Gastroesophageal sphincter (tissue), 4 donors: ENCODE measurements at regions not wholly inside any gene's neighbourhood (a gene's known extent, or its start where the extent isn't known, plus 50 kb on each side); places are given as distances from the start of the nearest gene placed in this dataset.

Experiments
- ATAC-seq: fragments of 150-250 bp; one replicate; pipeline ENCODE4 v1.9.1; 2016; ENCODE audit warnings: mild to moderate bottlenecking, moderate library complexity
- H3K27ac ChIP-seq, 4 donors: fragments of 200-600 bp; sonication (generic) in 3 of 4; 1 replicate in 3 of 4; 2 replicates in 1 of 4; pipeline ENCODE4 v1.5.1; 2016 to 2019
- H3K27me3 ChIP-seq: fragments of 200-600 bp; sonication (generic); one replicate; pipeline ENCODE4 v1.5.1; 2019
- H3K36me3 ChIP-seq, 2 donors: fragments of 200-600 bp; sonication (generic); one replicate each; pipeline ENCODE4 v1.5.1; 2019; ENCODE audit warnings: control low read depth in 1 of 2
- H3K4me1 ChIP-seq, 3 donors: fragments of 200-600 bp; sonication (generic); 1 replicate in 2 of 3; 2 replicates in 1 of 3; pipeline ENCODE4 v1.5.1; 2016 to 2019; ENCODE audit warnings: control low read depth in 2 of 3
- H3K4me3 ChIP-seq, 2 donors: fragments of 200-600 bp; sonication (generic); one replicate each; pipeline ENCODE4 v1.5.1; 2019; ENCODE audit warnings: mild to moderate bottlenecking in 1 of 2, moderate library complexity in 1 of 2
- H3K9me3 ChIP-seq, 3 donors: fragments of 200-600 bp; sonication (generic); one replicate each; pipeline ENCODE4 v1.5.1; 2017 to 2019; ENCODE audit warnings: control low read depth in 2 of 3
- EP300 ChIP-seq: sonication (generic); formaldehyde crosslinking; IDR thresholded peaks from one replicate; pipeline ENCODE4 v1.6.1; 2017; ENCODE audit warnings: antibody characterized with exemption, mild to moderate bottlenecking
- POLR2A ChIP-seq, 2 donors: fragments of 450-650 bp; IDR thresholded peaks; one replicate each; pipeline ENCODE4 v1.6.1; 2017; ENCODE audit warnings: antibody characterized with exemption in 2 of 2, mild to moderate bottlenecking in 2 of 2, moderate library complexity in 1 of 2
- POLR2AphosphoS5 ChIP-seq: sonication (generic); formaldehyde crosslinking; IDR thresholded peaks from one replicate; pipeline ENCODE4 v1.6.1; 2017; ENCODE audit warnings: antibody characterized with exemption
- WGBS, 2 donors: methylation state at CpG; one replicate each; pipeline ENCODE4 v1.1.5; 2018; ENCODE audit warnings: low coverage in 1 of 2; 5-methylcytosine and 5-hydroxymethylcytosine counted together
- TF ChIP-seq, protein P1 (sequence below), 4 experiments: fragments of 200-600 bp in 2 of 4; fragments of 450-650 bp in 2 of 4; sonication (generic) in 1 of 4; IDR thresholded peaks; one replicate each; pipeline ENCODE4 v1.5.1; 2017 to 2019; ENCODE audit warnings: antibody characterized with exemption in 4 of 4, mild to moderate bottlenecking in 2 of 4, moderate library complexity in 2 of 4

DNA sequence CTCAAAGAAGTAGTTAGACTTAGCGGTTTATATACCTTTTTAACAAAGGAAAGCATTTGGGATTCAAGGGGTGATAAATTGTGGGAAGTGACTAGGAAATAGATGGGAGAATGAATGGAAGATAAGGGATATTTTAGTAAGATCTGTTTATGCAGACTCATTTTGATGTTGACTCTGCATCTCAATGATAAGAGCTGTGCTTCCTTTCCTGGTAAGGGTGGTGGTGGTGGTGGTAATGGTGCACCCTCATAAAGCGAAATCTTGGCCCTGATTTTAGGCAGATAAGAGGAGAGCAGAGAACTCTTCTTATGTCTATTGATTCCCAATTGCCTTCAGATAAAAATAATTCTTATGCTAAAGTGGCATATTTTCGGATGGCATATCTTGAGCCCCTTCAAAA lies 197.1 kb downstream of the SPRY1 start:
- no peaks in the 10 kb centered on the region for H3K9me3 ChIP-seq
- peaks cover 0 to 6% (median 0%) of the 10 kb centered on the region in 3 donors for H3K4me1 ChIP-seq
- H3K27me3 ChIP-seq, result no peaks in the 10 kb centered on the region
- no peak for ATAC-seq
- H3K36me3 ChIP-seq, result no peaks in the 10 kb centered on the region
- no peak overlapping the region for H3K27ac ChIP-seq
- H3K4me3 ChIP-seq, result no peak overlapping the region
- 89 to 95% methylated on average over 3 of the region's 3 CpGs for WGBS, 2 donors
- TF ChIP-seq, protein P1, sequence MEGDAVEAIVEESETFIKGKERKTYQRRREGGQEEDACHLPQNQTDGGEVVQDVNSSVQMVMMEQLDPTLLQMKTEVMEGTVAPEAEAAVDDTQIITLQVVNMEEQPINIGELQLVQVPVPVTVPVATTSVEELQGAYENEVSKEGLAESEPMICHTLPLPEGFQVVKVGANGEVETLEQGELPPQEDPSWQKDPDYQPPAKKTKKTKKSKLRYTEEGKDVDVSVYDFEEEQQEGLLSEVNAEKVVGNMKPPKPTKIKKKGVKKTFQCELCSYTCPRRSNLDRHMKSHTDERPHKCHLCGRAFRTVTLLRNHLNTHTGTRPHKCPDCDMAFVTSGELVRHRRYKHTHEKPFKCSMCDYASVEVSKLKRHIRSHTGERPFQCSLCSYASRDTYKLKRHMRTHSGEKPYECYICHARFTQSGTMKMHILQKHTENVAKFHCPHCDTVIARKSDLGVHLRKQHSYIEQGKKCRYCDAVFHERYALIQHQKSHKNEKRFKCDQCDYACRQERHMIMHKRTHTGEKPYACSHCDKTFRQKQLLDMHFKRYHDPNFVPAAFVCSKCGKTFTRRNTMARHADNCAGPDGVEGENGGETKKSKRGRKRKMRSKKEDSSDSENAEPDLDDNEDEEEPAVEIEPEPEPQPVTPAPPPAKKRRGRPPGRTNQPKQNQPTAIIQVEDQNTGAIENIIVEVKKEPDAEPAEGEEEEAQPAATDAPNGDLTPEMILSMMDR (IDR thresholded peaks at IDR 0.05), result no peak
- TF ChIP-seq POLR2A (IDR thresholded peaks at IDR 0.05) (no peak), POLR2AphosphoS5 (no peak), EP300 (no peak)

DNA sequence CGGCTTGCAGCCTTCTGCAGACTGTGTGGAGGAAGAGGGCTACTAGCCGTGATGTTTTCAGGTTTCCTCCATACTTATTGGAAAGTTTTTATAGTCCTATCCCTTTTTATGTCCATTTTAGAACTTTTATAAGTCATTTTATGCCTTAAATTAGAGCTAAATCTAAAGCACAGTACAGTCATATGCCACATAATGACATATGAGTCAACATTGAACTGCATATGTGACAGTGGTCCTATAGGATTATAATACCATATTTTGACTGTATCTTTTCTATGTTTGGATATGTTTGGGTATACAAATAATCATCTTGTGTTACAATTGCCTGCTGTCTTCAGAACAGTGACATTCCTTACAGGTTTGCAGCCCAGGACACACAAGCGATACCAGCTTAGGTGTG lies 200.2 kb downstream of the SPRY1 start:
- Histone ChIP-seq H3K4me1 (peaks cover 4 to 15% (median 14%) of the 10 kb centered on the region in 3 donors), H3K4me3 (no peak overlapping the region), H3K27ac (no peak overlapping the region), H3K36me3 (no peaks in the 10 kb centered on the region), H3K9me3 (no peaks in the 10 kb centered on the region), H3K27me3 (no peaks in the 10 kb centered on the region)
- TF ChIP-seq EP300 (no peak), POLR2AphosphoS5 (no peak), POLR2A (IDR thresholded peaks at IDR 0.05) (no peak)
- TF ChIP-seq, protein P1 (IDR thresholded peaks at IDR 0.05), result no peak
- 70 to 97% methylated on average over 2 to 3 of the region's 3 CpGs for WGBS, 2 donors
- ATAC-seq, result no peak

DNA sequence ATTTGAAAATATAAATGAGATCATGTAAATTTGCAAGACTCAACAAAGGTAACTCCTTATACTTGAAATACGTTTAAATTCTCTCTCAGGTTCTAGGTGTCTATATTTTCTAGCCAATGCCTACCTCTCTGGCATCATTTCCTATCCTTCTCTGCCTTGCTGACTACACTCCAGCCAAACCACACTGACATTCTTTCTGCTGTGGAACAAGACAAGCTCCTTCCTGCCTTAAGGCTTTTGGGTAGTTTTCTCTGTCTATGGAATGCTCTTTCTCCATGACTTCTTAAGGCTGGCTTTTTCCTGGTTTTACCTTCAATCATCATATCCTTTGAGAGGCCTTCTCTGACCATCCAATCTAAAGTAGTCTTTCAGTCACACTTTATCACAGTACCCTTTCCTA lies 201.0 kb downstream of the SPRY1 start:
- no peaks in the 10 kb centered on the region for H3K27me3 ChIP-seq
- no peak for ATAC-seq
- H3K36me3 ChIP-seq, result no peaks in the 10 kb centered on the region
- no peak overlapping the region for H3K27ac ChIP-seq
- TF ChIP-seq POLR2A (IDR thresholded peaks at IDR 0.05) (no peak), EP300 (no peak), POLR2AphosphoS5 (no peak)
- TF ChIP-seq, protein P1 (IDR thresholded peaks at IDR 0.05), result no peak
- WGBS, 2 donors, result 86 to 93% methylated on average over 1 of the region's 1 CpG
- H3K4me1 ChIP-seq, result peaks cover 4 to 15% (median 14%) of the 10 kb centered on the region in 3 donors
- no peak overlapping the region for H3K4me3 ChIP-seq
- H3K9me3 ChIP-seq, result no peaks in the 10 kb centered on the region

DNA sequence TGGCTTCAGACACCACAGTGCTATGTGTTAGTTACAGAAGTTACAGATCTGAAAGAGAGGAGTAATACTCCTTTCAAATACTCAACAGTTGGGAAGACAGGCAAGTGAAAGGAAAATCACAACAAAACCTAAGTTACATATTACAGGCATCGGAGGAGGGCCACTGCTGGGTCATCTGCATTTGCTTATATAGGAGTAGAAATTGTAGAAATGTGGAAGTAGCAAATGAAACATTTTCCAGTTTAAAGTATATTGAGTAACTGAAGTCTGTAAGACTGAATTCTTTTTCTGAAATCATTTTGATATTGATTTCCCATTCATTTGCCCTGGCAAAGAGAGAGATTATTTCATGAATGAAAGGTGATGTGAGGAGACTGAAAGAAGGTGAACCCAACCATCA lies 201.7 kb downstream of the SPRY1 start:
- 100% methylated on average over 1 of the region's 1 CpG; no CpG with 5 or more reads in 1 of the 2 donors for WGBS, 2 donors
- H3K27ac ChIP-seq, result no peak overlapping the region

More for the DNA sequence above, 201.7 kb downstream of the SPRY1 start:
- H3K27me3 ChIP-seq, result no peaks in the 10 kb centered on the region
- TF ChIP-seq EP300 (no peak), POLR2A (IDR thresholded peaks at IDR 0.05) (no peak), POLR2AphosphoS5 (no peak)
- TF ChIP-seq, protein P1 (IDR thresholded peaks at IDR 0.05), result no peak
- H3K9me3 ChIP-seq, result no peaks in the 10 kb centered on the region
- H3K36me3 ChIP-seq, result no peaks in the 10 kb centered on the region
- ATAC-seq, result no peak
- peaks cover 4 to 15% (median 14%) of the 10 kb centered on the region in 3 donors for H3K4me1 ChIP-seq
- no peak overlapping the region for H3K4me3 ChIP-seq
